MV-4-11 (cell line): ENCODE measurements at regions not wholly inside any gene's neighbourhood (a gene's known extent, or its start where the extent isn't known, plus 50 kb on each side); places are given as distances from the start of the nearest gene placed in this dataset.

Source experiments
- DNase-seq: peaks from one replicate; lab custom pipeline; 2025; lab: John Stamatoyannopoulos, UW

DNA sequence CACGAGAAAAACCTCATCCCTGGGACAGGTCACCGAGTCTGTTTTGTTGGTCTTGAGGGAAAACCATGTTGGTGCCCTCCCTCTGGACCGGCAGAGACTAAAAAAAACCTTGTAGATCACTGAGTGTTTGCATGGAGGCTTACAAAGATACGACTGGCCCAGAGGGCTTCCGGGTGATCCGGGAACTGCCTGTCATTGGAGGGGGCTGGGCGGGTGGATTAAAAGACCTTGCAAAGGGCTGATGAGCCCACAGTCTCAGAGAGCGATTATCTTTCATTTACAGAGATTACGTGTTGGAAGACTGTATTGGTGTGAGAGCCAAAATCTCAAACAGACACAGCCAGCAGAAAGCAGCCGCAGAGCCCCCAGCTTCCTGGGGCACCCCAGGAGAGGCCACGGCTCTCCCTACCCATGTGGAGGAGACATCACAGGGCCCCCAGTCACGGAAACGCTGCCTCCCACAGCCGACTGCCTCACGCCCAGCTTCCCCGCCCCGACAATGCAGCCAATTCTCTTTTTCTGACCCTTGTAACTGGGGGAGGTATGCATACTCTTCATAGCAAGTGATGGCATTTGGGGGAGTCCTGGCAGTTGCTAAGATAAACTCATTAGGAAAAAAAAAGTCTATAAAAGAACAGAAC is 426.4 kb downstream of the CTTN start:
- DNase-seq: no peak

DNA sequence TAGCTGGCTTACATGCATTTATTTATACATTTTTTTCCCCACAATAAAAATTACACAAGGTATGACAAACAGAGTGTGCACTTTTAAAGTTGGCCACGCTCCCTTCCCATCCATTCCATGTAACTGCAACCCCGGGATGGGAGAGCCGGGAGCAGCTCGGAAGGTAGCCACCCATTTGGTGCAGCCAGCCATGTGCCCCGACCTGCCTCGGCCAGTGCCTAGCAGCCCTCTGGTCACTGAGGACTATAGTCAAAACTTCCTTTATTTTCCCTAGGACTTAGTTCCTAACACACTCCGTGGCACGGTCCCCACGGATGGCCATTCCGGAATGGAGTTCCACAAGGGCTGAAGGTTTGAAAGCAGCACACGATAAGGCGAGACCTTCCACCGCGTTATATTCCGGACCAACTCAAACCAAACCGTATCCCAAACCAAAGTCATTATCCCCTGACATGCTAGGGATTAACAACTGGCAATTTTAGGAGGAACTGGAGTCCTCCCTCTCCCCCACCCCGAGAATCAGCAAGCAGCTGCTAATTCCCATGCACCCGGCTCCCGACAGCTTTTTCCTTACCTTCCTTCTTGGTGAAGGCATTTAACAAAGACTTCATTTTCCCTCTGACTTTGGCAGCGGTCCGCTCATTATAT is 426.4 kb downstream of the SHANK2 start:
- no peak for DNase-seq

DNA sequence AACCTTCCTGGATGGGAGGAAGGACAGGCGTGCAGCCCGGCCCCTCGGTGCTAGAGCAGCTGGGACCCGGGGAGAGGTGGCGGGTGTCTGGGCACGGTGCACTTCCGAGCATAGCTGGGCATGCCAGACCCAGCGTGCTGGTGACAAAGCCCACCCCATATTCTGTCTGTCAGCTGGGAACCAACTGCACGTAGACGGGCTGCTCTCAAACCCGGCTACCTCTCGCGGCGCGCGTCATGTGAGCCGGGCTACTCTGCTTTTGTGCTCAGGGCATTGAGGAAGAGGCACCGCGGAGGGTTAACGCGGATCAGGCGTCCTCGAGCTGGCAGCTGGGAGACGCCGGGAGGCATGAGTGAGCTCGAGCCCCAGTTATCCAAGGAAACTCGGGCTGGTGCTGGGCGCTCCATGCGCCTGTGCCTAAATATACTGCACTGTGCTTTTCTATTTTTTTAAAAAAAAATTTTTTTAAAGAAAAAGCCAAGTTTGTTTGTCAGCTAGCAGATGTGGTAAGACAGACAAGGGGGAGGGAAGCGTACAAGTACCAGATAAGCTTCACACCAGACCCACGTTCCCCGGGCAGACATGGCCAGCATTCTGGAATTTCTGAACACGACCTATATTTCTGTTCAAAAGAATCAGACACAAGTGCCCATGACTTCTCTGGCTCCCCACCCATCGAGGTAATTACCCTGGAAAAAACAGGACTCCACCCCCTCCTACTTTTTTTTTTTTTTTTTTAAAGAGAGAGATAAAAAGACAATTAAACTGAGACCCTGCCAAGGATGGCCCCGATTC is 425.6 kb downstream of the SHANK2 start:
- DNase-seq: no peak

DNA sequence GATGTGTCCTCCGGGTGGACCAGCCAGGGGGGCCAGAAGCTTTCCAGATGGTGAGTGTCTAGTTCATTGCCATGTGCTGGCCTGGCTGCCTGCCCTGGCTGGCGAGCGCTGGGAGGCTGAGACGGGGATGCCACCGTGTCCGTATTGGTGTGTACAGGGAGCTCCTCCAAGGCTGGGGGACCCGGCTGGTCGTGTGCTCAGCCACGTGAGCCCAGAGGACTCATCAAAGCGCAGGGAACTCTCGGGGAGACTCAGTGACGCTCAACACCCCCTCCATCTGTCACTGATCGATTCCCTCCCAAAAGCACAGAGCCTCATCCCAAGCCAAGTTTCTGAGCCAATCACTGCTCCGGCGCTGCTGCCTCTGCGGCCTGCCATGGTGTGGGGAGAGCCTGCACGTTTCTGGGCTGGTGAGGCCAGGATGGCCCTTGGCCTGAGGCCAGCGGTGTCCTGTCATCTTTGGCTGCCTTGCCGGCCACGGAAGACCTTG is 423.7 kb downstream of the SHANK2 start:
- no peak for DNase-seq

DNA sequence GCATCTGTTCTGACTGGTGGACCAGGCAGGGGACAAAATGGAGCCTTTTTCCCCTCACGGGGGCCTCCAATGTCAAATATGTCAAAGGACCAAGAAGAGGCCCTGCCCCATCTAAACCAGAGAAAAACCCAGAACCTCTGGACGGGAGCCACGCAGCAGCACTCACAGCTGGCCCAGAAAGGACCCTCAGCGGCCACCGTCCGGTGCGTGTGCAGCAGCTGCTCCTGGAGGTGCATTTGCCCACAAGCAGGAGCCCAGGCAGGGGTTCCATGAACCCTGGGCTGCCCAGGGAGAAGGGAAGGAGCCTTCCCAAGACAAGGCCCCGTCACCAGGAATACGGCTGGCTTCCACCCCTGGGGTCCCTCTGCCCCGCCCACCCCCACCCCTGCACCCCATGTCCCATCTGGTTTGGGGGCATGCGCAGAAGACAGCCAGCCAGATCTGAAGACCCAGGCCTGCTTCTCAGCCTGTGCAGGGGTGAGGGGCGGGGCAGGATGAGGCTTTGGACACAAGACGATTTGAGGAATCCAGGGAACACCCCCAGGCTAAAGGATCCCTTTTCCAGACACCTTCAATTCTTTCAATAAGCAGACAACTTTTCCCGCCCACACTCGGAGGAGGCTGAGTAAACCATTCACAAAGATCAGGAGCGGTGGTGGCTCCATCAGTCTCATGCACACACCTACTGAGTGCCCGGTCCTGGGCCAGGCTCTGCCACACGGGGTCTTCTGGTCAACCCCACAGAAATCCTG is 423.1 kb downstream of the SHANK2 start:
- no peak for DNase-seq

DNA sequence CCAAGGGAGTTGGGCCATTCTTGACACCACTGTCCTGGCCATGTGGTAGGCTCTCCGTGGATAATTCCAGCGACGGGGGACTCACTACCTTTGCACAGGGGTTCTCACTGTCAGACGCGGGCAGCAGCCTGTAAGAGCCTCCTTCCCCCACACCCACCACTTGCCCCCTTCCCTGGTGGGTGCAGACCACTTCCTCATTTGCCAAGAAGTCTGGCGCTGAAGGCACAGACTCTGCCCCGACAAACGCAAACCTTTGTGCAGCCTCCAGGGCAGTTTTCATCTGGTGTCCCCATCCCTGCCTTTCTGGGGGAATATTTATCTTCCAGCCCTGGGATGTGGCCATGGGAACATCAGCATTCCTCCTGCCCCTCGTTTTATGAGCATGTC is 422.5 kb downstream of the SHANK2 start:
- no peak for DNase-seq

DNA sequence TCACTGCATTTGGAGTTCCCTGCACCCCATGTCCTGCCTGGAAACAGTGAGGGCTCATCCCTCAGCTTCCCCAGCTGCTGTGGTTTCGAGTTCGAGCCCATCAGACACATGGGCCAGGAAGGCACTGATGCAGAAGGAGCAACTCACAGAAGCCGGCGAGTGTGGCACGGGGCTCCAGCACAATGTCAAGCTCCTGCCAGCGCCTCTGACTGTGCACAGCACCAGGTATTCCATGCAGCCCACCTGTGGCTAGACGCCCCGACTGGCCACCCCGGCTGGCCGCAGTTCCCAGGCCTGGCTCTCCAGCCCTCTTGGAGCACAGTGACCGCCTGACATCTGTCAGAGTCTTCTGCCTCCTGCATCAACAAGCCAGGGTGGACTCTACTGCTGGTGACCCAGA is 419.4 kb downstream of the SHANK2 start:
- no peak for DNase-seq

DNA sequence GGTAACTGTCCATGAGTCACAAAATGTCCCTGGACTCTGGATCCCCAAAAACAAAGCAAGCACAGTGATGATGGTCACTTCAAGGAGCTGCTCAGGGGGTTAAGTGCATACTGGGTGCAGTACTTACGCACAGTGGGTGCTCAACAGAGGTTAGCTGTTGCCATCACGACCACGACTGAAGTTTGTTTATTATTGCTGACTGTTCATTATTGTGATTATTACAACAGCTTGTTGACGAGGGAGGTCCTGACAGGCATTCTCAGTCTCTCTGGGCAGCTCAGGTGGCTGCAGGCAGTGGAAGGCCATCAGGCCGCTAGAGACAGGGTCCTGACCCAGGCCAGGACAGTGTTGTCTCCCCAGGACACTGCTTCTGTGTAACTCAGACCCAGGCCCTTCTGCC is 418.8 kb downstream of the SHANK2 start:
- DNase-seq: no peak

DNA sequence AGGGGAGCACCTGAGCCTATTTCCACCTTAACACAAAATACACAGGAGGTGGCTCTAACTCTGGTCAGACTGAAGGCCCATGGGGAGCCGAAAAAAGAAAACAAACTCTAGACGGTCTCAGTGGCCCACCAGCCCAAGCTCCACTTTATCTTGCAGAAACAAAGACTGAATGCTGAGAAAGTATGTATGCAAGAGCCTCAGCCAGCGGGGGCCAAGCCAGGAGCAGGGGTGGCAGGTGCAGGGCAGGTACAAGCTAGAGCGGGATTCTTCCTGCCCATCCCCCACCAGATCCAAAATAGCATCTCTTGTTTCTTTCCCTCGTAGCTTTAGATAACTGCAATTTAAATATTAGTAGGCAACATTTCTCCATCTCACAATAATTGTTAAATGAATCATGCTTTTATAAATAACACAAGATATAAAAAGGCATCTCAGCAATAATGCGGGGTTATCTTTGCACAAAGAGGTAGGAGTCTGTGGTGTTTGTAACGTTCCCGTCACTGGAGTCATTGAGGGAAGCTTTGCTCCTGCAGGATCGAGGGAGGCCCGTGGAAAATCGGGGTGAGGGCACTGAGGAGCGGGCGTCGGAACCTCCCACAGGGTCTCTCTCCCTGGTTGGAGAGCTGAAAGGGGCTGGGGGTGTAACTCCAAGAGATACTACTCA is 418.0 kb downstream of the SHANK2 start:
- DNase-seq: no peak

DNA sequence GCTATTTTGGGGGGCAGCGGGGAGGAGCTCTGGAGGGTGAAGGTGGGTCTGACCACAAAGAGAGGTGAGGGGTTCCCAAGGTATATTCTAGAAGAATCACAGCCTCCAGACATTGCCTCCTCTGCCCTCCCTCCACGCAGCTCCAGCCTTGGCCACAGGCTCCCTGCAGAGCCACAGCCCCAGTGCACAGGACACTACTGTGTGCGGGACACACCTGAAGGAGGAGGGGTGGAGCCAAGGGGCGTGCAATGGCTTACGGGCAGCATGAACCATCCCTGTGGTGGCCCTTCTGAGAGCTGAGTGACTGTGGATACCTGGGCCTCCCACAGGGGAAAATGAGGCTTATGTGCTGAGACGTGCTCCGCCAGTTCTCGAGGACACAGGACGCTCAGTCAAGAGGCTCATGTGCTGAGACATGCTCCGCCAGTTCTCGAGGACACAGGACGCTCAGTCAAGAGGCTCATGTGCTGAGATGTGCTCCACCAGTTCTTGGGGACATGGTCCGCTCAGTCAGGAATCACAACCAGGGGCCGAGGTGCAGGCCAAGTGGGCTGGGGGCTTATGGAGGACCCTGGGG is 417.3 kb downstream of the SHANK2 start:
- no peak for DNase-seq

DNA sequence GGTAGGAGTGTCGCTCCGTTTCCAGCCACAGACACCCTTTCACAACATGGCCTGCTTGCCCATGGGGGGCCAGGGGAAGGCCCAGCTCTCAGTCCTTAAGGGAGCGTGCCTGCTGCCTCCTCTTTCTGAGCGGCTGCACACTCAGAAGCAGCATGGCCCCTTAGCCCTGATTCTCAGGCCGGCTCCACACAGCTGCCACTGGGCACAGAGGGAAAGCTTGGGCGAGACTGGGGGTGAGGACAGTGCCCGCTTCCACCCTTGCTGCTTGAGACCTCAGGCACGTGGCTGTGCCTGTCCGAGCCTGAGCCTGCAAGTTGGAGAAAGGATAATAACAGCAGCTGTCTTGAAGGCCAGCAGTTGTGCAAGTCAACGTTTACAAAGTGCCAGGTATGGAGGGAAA is 416.3 kb downstream of the SHANK2 start:
- DNase-seq: no peak

DNA sequence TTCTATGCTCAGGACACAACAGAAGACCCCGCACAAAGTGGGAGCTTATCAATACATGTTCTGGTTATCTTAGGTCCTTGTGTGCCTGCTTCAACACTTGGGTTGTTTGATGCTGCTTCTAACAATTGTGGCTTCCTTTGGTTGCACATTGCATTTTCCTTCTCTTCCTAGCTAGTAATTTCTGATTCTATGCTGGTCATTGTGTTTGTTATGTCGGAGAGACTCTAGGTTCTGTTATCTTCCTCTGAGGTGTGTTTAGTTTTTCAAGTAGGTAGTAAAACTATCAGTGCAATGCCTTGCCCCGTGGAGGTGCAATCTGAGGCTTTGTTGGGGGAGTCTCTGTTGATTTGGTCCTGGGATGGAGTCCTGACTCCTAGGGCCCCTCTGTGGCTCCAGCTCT is 414.2 kb downstream of the SHANK2 start:
- no peak for DNase-seq

DNA sequence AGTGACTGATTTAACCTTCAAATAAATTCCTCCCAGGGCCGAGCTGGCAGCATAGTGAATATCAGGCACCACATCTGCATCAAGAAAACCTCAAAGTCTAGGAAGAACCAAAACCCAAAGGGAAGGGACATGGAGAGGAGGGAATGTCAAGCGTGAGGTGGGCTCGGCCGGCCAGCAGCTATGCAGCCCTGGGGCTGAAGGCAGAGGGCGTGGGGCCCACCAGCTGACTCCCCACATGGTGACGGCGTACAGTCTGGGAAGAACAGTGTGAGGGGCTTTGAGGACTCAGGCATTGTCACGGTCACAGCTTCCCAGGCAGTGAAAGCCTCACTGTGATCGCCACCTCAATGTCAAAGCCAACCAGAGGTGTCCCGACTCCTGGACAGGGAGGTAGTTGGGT is 412.5 kb downstream of the SHANK2 start:
- no peak for DNase-seq

DNA sequence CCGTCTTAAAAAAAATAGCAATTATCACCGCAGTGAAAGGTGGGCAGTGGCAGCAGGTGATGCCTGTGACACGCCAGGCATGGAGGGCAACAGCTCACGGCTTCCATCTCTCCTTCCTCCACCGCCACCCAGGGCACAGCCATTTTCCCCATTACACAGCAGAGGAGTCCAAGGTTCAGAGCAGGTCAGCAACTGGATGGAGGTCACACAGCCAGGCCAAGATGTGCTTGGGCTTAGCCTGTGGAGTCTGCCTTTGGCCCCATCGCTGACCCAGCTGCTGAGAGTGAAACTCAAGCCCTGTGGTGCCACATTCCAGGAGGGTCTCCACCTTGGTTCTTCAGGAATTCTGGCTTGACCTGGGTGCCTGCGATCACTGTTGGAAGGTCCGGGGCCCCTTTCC is 411.1 kb downstream of the SHANK2 start:
- no peak for DNase-seq

DNA sequence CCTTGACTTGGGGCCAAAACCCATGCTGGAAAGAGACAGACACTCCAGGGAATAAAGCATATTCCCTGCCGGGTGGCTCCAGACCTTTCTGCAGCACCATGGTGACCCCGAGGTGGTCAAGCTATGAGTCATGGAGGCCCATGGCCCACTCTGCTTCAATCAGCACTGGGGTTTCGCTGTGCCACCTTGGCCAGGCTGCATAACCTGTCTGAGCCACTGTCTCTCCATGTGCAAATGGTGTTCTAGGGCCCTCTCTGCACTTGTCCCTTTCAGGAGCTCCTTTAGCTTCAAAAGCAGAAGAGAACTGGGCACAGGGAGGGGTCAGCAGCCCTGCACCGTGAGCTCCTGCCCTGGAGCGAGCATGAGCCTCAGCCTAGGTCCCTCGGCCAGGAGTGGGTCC is 410.1 kb downstream of the SHANK2 start:
- DNase-seq: no peak

DNA sequence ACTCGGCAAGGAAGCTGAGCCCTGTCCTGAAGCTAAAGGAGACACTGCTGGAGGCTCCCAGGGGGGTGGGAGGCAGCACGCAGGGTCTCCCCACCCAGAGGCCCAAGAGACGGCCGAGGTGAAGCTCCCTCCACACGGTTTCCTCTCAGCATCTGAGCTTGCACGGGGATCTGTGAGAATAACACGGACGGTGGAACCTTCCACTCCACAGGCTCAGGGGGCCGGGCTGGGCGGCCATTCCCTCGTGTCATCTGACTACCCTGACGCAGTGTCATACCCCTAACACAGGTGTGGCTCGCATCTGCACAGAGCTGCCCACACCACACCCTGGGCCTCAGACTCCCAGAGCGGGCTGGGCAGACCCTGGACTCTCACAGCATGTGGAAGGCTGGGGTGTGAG is 409.7 kb downstream of the SHANK2 start:
- no peak for DNase-seq

DNA sequence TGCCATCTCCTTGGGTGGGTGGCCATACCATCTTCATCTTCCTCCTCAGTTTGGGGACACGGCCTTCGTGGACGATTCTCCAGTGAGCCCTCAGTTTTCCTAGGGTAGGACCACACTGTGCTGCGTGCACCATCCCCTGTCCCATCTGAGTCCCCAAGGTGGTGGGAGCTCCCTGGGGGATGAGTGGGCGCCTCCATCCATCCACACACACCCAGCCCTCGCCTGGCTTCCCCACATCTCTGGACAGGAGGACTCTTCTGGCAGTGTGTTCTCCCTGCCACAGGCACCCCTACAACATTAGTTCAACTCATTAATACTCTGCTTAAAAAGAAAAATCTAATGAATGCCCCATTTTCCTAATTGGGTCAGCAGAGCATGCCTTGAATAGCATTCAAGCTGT is 408.5 kb downstream of the SHANK2 start:
- no peak for DNase-seq

DNA sequence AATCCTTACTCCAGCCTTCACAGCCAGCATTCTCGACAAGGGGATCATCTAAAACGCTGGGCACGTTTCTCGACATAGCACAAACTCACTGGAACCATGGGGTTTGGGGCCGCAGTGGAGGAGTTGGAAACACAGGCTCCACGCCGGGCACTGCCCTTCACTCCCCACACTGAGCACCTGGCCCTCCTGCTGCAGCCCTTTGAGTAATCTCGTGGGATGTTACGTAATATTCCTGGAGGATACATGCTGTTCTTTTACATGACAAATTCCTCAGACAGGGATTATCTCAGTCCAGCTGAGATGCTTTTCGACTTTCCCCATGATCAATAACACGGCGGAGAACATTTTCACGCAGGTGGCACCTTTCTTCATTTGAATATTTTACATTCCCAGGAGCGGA is 408.0 kb downstream of the SHANK2 start:
- no peak for DNase-seq

DNA sequence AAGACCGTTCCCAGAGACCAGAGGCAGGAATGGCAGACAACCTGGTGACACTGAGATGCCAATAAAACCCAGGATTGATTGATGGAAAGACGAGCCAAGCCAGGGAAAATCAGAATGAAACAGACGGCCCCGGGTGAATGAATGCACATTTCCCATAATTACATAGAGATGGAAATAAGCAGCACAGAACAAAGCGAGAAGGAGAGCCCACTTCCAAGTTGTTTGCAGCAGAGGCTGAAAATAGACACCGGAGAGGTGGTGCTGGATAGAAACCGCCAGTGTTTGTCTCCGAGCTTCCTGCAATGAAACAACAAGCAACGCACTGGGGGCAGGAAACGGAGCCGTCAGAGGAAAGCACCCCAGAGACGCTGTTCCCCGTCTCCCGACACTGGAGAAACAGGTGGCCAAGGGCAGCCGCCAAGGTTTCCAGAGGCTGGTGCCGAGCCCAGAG is 406.8 kb downstream of the SHANK2 start:
- DNase-seq: no peak

DNA sequence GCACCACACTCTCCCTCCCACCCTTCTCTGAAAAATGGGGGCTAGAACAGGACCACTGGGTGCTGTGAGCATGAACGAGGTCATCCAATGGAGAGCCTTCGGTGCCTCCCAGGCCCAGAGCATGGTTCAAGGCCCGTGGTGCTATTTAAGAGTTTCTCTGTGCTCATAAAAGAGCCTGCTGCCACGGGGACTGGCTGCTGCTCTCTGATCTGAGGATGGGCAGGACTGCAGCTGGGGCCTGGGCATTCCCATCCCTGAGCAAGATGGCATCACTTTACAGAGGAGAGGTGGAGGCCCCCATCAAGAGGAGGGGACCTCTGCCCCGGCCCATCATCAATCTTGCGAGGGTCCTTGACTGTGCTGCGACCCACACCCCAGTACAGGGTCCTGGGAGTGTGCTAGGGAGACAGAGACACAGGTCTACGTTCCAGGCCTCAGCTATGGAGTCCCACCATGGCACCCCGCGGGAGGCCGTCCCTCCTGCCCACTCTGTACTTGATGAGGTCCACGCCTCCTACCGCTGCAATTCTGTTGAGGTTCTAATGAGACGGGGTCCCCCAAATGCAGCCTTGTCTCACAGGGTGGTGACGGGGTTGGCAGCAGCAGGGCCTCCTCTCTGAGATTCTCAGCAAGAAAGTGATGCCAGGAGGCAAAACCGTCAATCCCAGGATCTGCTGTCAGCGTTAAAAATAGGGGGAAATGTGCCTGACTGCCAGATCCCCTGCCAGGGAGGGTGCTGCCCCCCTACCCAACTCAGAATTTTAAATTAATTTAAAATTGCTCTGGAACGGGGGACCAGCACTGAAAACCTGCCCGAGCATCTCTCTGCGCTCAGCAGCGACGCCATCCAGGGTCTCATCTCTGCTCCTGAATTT is 405.4 kb downstream of the SHANK2 start:
- DNase-seq: no peak
